ENCODE measurements at regions not wholly inside any gene's neighbourhood (a gene's known extent, or its start where the extent isn't known, plus 50 kb on each side); places are given as distances from the start of the nearest gene placed in this dataset.

DNA sequence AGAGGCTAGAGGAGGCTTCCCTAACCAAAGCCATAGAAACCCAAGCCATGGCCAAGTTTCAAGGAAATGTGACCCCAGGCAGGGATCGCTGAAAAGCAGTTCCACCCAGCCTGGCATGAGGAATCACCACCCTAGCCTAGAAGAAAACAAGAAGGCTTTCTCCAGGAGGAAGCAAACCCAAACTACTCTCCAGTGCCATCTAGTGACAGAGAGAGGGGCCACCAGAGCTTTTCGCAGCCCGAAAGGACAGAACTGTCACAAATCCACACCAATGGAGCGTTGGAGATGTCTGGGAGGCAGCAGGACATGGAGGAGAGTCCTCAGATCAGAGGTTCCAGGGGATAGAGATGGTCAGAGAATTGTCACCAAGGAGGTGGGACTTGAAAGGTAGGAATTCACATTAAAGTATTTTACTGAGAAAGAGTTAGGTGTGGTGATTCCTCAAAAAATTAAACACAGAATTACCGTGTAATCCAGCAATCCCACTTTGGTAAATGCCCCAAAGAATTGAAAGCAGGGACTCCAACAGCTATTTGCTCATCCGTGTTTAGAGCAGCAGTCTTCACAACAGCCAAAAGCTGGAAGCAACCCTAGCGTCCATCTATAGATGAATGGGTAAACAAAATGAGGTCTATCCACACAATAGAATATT is 67.3 kb upstream of the NUP50 start:
- DNase-seq: peak; percentile 39 to 69 (median 51)

DNA sequence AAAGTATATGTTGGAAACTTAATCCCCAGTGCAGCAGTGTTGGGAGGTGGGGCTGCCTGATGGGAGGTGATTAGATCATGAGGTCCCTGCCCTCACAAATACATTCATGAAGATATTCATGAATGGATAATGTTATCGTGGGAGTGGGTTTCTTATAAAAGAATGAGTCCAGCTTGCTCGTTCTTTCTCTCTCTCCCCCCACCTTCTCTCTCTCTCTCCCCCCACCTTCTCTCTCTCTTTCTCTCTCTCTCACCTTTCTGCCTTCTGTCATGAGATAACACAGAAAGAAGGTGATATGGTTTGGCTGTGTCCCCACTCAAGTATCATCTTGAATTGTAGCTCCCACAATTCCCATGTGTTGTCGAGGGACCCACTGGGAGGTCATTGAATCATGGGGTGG is 66.7 kb upstream of the NUP50 start:
- no peak for DNase-seq

DNA sequence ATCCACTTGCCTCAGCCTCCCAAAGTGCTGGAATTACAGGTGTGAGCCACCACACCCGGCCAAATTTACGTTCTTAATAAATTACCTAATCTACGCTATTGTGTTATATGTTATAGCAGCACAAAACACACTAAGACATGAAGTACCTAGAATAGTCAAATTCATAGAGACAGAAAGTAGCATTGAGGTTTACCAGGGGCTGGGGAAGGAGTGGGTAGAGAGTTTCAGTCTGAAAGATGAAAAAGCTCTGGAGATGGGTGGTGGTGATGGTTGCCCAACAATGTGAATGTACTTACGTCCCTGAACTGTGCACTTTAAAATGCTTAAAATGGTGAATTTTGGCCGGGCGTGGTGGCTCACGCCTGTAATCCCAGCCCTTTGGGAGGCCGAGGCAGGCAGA is 65.7 kb upstream of the NUP50 start:
- no peak for DNase-seq

DNA sequence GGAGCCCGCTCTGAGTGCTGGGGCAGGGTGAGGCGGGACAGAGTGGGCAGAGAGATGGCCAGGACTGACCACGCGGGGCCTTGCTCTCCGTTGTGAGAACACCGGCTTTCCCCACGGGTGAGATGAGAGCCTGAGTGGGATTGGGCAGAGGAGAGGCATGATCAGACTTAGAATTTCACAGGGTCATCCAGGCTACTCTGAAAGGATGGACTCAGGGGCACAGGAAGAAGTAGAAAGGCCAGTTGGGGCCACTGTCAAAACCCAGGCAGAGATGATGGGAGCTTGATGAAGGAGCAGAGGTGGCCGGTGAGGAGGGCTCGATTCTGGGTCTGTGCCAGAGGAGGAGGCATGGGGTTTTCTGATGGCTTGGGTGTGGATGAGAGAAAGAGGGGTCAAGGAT is 63.8 kb upstream of the NUP50 start:
- DNase-seq: no peak

DNA sequence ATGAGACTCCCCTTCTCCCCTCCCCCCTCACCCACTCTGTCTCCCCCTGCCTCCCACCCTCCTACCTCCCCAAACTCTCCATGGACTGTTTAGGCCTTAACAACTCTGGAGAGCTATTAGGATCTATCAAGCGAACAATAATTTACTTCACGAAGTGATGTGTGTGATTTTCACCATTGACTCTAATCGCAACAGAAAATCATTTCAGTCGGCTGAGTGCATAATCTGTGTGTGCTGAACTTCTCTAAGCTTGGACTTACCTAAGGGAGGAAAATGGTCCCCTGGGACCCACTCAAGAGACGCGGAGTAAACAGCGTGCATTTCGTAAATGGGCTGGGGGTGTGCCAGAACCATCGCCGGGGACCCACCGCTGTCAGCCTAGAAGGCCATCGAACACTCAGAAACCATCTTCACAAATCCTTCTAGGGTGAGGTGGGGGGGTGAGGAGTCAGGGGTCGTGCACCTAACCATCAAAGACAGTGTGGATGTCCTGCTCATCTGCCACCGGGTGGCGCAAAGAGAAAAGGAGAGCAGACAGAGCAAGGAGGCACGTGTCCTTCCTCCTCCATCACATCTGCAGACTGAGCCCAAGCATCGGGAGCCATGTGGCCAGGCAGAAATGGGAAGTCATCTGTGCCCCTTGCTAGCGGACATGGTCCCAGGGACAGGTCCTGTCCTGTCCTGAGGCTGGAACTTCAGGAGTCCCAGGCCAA is 62.1 kb upstream of the NUP50 start:
- peak in 2 of 3 donors; percentile 27 to 48 for DNase-seq

DNA sequence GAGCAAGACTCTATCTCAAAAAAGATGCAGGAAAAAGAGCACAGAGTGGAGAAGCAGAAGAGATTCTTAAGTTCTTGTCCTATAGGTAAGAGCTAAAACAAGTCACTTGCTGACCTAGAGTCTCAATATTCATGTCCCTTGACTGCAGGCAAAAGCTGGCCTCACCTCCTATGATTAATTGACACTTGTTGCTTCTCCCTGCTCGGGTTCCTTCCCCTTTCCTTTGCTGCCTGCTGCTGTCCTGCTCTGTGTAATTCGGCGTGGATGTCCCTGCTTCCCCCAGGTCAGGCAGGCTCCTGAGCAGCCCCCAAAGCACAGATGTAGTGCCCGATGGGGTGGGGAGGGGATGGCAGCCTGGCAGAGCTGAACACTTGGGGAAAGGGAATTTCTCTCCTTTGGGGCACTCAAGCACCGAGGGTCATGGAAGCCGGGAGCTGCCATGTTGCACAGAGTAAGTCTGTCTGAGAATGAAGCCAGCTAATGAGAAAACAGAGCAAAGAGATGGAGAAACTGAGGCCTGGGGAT is 60.8 kb upstream of the NUP50 start:
- no peak for DNase-seq

DNA sequence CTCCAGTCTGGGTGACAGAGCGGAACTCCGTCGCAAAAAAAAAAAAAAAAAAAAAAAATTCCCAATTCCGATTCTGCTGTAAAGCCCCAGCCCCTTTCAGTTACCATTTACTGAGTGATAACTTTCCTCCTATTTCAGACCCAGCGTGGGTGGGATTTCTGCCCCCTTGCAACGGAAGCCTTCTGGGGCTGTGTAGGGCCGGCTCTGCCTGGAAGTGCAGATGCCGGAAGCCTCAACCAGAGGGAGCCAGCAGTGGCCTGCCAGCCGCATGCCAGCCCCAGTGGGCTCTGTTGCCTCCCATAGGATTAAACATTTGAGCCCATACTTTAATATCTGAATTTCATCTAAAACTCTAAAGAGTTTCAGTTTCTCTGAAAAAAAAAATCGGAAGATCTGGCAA is 60.0 kb upstream of the NUP50 start:
- DNase-seq: no peak

DNA sequence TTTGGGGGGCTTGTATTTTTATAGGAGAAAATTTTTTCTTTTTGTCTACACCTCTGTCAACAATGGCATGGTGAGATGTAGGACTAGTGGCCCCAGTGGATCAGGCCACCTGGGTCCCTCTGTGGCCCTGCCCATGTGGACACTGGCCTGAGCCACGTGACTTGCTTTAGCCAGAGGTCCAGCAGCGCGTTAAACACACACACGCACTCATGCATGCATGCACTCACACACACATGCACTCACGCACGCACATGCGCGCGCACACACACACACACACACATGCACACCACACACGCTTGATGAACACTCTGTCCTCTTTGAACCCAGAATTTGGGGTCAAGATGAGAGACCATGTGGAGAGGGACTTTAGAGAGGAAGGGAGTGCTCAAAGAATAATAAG is 59.4 kb upstream of the NUP50 start:
- no peak for DNase-seq

DNA sequence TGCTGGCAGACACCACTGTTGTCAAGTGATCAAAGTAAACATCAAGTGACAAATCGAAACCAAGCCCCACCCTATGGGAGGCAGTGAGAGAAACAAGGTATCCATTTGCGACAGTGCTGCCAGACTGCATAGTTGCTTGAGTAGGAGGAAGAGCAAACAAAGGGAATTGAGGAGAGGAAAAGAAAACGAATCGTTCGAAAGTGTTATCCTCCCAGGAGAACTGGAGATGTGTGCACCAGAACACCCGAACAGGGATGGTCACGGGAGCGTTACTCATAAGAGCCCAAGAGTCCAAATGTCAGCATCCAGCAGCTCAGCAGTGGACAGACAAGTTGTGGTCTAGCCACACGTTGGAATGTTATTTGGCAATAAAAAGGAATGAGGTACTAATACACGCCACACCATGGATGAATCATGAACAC is 58.4 kb upstream of the NUP50 start:
- DNase-seq: peak in 1 of 3 donors; percentile 57

DNA sequence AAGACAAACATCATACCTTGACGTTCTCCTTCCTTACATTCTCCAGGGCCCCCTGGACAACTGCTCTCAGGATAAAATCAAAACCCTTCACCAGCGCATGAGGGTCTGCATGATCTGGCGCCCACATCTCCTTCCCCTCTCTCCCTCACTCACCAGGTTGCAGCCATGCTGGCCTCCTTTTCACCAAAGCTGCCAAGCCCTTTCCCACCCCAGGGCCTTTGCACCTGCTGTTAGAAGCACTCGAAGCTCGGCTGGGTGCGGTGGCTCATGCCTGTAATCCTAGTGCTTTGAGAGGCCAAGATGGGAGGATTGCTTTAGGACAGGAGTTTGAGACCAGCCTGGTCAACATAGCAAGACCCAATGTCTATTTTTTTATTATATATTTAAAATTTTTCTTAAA is 56.1 kb upstream of the NUP50 start:
- DNase-seq: no peak

DNA sequence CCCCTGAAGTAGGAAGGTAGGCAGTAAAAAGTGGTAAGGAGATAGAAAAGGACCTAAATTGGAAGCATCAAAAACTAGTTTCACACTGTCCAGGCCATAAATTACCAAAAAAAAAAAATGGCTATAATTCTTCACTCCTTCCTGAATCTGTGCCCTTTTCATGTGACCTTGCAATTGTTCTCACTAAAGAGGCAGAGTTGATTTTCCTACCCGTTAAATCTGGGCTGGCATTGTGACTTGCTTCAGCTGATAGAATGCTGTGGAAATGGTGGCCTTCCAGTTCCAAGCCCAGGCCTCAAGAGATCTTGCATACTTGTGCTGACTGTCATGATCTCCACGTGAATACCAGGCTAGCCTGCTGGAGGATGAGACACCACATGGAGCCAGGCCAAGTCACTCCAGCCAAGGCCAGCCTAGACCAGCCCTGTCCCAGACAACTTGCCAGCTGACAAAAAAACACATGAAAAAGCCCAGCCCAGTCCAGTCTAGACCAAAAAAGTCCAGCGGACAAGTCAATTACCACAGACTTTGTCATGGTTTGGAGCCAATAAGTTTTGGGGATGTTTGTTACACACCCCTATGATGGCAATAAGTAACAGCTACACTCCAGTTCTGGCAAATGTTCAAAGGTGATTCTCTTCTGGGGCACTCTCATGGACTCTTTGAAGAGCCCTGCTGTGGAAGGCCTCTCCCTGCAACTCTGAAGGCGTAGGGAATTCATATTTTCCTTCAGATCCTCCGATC is 51.4 kb upstream of the NUP50 start:
- DNase-seq: no peak
